Testis (tissue), 2 donors: ENCODE measurements at regions not wholly inside any gene's neighbourhood (a gene's known extent, or its start where the extent isn't known, plus 50 kb on each side); places are given as distances from the start of the nearest gene placed in this dataset.

Experiments used
- DNase-seq: peaks from one replicate; pipeline ENCODE4 v3.0.0-alpha.2; 2019
- H3K27ac ChIP-seq, 2 donors: fragments of 200-600 bp; sonication (generic); one replicate each; pipeline ENCODE4 v1.5.1; 2019
- H3K27me3 ChIP-seq: fragments of 200-600 bp; sonication (generic); one replicate; pipeline ENCODE4 v1.5.1; 2019
- H3K36me3 ChIP-seq: fragments of 200-600 bp; sonication (generic); one replicate; pipeline ENCODE4 v1.5.1; 2017; ENCODE audit warnings: low read depth; ENCODE audit errors: missing control alignments
- H3K4me1 ChIP-seq: fragments of 200-600 bp; sonication (generic); one replicate; pipeline ENCODE4 v1.5.1; 2019
- H3K4me3 ChIP-seq, 2 donors: fragments of 200-600 bp; sonication (generic); one replicate each; pipeline ENCODE4 v1.5.1; 2017 to 2019
- H3K9me3 ChIP-seq: fragments of 200-600 bp; sonication (generic); one replicate; pipeline ENCODE4 v1.5.1; 2017
- CTCF ChIP-seq, 3 experiments: fragments of 450-650 bp in 2 of 3; fragments of 200-600 bp in 1 of 3; sonication (generic) in 1 of 3; IDR thresholded peaks; one replicate each; pipeline ENCODE4 v1.5.1; 2016 to 2019; ENCODE audit warnings: antibody characterized with exemption in 3 of 3, mild to moderate bottlenecking in 2 of 3, moderate library complexity in 1 of 3
- POLR2A ChIP-seq: fragments of 450-650 bp; IDR thresholded peaks from one replicate; pipeline ENCODE4 v1.6.1; 2017; ENCODE audit warnings: antibody characterized with exemption, mild to moderate bottlenecking, moderate library complexity
- WGBS, 2 donors: methylation state at CpG; one replicate each; pipeline ENCODE4 v1.1.5; 2018; 5-methylcytosine and 5-hydroxymethylcytosine counted together
- intact Hi-C: fragments of 100-400 bp; cut with DNase I; formaldehyde crosslinking; loops from one replicate; pipeline ENCODE4 v1.15.1; 2023; ENCODE audit warnings: low total_unique reads

GRCh38 chr5:166810721-166811120, 1480.7 kb upstream of the WWC1 start:
- no peaks in the 10 kb centered on the region for H3K9me3 ChIP-seq
- H3K27me3 ChIP-seq, result no peaks in the 10 kb centered on the region
- DNase-seq, result no peak
- H3K4me3 ChIP-seq, result peak overlapping the region in 1 of 2 donors; percentile 26
- no peak overlapping the region for H3K27ac ChIP-seq
- H3K36me3 ChIP-seq, result no peaks in the 10 kb centered on the region
- no peak for TF ChIP-seq POLR2A
- no peak for TF ChIP-seq CTCF (IDR thresholded peaks at IDR 0.05)
- WGBS, 2 donors, result 65 to 85% methylated on average over 3 of the region's 3 CpGs
- H3K4me1 ChIP-seq, result no peaks in the 10 kb centered on the region
- intact Hi-C loops, result no loop called here

DNA sequence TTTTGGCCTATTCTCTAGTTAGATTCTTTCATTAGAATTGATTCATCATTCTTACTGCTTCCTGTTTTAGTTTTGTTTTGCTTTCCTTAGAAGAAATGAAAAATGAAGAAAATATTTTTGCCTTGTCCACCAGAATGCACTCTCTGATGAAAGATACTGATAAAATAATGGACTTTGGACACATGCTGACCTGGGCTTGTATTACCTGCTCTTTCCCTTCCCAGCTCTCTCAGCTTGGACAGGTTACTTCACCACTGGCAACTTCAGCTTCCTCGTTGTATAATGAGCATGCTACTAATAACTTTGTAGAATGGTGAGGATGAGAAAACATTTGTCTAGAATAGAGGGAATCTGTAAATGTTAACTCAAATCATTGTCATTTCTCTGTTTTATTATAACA, 1468.1 kb upstream of the WWC1 start:
- intact Hi-C loops, result no loop called here
- H3K27ac ChIP-seq, result no peak overlapping the region
- WGBS, 2 donors, result 90% methylated on average over 1 of the region's 1 CpG
- H3K27me3 ChIP-seq, result no peaks in the 10 kb centered on the region
- H3K9me3 ChIP-seq, result no peaks in the 10 kb centered on the region
- H3K4me3 ChIP-seq, result no peak overlapping the region
- no peak for TF ChIP-seq CTCF (IDR thresholded peaks at IDR 0.05)
- TF ChIP-seq POLR2A, result no peak
- H3K36me3 ChIP-seq, result no peaks in the 10 kb centered on the region
- no peak for DNase-seq
- H3K4me1 ChIP-seq, result no peaks in the 10 kb centered on the region

DNA sequence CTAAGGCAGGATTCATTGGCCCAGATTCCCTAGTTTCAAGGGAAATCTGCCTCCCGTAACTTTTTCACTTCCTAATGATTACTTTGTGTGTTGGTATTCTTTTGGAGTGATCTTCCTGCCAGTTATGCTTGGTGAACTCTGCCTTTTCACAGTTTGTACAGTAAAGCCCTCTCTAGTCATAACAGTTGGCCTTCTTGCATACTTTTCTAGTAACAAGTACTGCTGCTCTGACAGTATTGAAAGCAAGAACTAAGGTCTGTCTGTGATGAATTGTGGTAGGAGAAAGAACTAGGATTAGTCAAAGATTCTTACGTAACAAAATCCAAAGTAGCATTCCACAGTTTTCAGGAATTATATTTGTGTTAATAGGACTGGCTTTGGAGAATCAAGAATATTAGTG, 1457.2 kb upstream of the WWC1 start:
- no peaks in the 10 kb centered on the region for H3K36me3 ChIP-seq
- intact Hi-C loops, result no loop called here
- 88 to 95% methylated on average over 2 of the region's 2 CpGs for WGBS, 2 donors
- DNase-seq, result no peak
- no peaks in the 10 kb centered on the region for H3K9me3 ChIP-seq
- no peaks in the 10 kb centered on the region for H3K27me3 ChIP-seq
- TF ChIP-seq POLR2A (no peak), CTCF (IDR thresholded peaks at IDR 0.05) (no peak)
- no peaks in the 10 kb centered on the region for H3K4me1 ChIP-seq
- no peak overlapping the region for H3K27ac ChIP-seq
- no peak overlapping the region for H3K4me3 ChIP-seq

DNA sequence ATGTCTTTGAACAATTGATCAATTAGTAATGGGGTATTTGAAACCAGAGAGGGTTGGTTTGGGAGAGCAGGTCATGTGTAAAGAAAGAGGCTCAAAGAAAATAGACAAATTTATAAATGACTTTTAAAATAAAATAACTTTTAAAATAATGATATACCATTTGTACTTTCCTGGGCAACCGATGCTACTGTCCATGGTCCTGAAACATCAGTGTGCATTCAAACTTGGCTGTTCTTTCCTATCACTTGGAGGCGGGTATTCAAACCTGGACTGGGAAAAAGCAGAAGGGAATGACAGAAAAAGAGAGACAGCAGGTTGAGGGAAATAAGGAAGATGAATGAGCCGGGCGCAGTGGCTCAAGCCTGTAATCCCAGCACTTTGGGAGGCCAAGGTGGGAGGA, 1446.4 kb upstream of the WWC1 start:
- H3K4me3 ChIP-seq, result no peak overlapping the region
- intact Hi-C loops, result no loop called here
- no peaks in the 10 kb centered on the region for H3K9me3 ChIP-seq
- no peaks in the 10 kb centered on the region for H3K36me3 ChIP-seq
- H3K4me1 ChIP-seq, result no peaks in the 10 kb centered on the region
- peak; percentile 28 for DNase-seq
- H3K27me3 ChIP-seq, result no peaks in the 10 kb centered on the region
- no peak overlapping the region for H3K27ac ChIP-seq
- TF ChIP-seq POLR2A (no peak), CTCF (IDR thresholded peaks at IDR 0.05) (no peak)
- 67 to 75% methylated on average over 4 of the region's 4 CpGs for WGBS, 2 donors

DNA sequence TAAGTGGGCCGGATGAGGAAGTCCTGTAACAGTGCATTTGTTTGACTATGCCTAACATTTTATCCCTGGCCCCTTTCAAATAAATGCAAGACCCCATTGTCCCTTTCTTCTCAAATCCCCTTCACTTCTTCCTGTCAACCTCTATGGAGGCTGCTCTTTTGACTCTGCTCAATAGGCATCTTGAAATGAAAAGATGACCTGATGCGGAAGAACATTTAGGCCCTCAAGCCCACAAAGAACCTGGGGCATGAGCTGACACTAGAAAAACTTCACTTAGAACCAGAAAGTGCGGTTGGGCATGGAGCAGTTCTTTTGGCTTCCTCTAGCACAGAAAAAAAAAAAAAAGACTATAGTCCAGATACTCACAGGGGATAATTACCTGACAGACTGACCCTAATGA, 1434.7 kb upstream of the WWC1 start:
- Histone ChIP-seq H3K4me3 (no peak overlapping the region), H3K9me3 (no peaks in the 10 kb centered on the region), H3K4me1 (no peaks in the 10 kb centered on the region), H3K36me3 (no peaks in the 10 kb centered on the region), H3K27me3 (no peaks in the 10 kb centered on the region), H3K27ac (no peak overlapping the region)
- WGBS, 2 donors, result 91 to 92% methylated on average over 3 of the region's 3 CpGs
- no peak for DNase-seq
- TF ChIP-seq CTCF (IDR thresholded peaks at IDR 0.05) (no peak), POLR2A (no peak)
- intact Hi-C loops, result no loop called here
